ENCODE measurements at regions not wholly inside any gene's neighbourhood (a gene's known extent, or its start where the extent isn't known, plus 50 kb on each side); places are given as distances from the start of the nearest gene placed in this dataset.
"Not testable (repeated sequence)": the region's sequence is repeated elsewhere in the genome, so short reads cannot be mapped to it uniquely, and the experiment has no call there.

DNA sequence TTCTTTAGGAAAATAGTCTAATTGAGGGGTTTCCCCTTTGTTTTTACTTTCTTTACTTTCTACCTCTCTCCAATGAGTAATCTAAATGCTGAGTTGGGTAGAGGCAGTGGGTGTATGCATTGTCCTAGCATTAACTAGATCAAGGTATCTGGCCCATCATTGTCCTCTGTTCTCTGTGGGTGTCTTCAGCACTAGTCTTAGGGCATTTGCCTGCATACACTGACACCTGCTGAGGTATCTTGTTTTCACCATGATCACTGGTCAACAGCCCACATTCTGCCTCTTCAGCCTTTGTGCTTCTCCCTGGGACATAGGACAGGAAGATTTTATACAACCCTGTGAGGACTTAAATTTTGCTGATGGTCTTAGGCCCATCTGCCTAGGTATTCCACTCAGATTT, 371.1 kb downstream of the RAB38 start:
- ATAC-seq (no peak), DNase-seq (ENCODE audit: missing footprints) (no peak)
- intact Hi-C loops (cut with DNase I): no loop called here

DNA sequence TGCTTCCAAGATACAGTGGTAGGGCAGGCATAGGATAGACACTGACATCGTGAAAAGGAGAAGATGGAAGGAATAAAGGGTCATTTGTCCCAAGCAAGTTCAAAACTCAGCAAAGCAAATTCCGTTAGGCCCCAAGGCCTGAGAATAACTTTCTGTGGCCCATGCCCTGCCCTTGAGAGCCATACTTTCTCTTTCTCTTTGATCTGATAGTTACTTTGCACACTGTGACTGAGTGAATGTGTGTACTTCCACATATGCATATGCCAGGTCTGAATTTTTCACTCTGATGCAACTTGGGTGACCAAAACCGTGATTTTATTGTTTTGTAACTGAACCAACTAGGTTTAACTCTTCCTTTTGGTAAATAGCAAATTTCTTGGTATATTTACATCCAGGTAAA, 371.5 kb downstream of the RAB38 start:
- ATAC-seq: no peak
- intact Hi-C loops (cut with DNase I): no loop called here
- DNase-seq (ENCODE audit: missing footprints): no peak

DNA sequence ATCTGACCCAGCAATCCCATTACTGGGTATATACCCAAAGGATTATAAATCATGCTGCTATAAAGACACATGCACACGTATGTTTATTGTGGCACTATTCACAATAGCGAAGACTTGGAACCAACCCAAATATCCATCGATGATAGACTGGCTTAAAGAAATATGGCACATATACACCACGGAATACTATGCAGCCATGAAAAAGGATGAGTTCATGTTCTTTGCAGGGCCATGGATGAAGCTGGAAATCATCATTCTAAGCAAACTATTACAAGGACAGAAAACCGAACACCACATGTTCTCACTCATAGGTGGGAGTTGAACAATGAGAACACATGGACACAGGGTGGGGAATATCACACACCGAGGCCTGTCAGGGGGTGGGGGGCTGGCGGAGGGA, 390.4 kb downstream of the RAB38 start:
- DNase-seq (ENCODE audit: missing footprints); intact Hi-C loops (cut with DNase I); ATAC-seq: not testable (repeated sequence)

DNA sequence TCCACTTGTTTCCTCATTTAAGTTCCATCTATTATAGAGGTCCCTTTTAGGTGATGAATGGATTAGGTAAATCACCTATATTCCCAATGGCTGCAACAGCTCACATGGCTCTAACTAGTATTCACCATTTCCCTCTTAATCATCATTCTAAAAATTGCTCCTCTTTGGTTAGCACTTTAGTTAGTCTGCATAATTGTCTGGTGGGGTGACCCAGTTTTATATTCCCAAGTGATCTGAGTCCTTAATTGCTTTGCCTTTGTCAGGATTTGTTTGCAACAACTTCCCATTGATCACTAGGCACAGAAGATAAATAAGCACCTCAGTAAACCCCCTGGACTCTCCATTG, 395.2 kb downstream of the RAB38 start:
- intact Hi-C loops (cut with DNase I): no loop called here
- ATAC-seq: no peak

DNA sequence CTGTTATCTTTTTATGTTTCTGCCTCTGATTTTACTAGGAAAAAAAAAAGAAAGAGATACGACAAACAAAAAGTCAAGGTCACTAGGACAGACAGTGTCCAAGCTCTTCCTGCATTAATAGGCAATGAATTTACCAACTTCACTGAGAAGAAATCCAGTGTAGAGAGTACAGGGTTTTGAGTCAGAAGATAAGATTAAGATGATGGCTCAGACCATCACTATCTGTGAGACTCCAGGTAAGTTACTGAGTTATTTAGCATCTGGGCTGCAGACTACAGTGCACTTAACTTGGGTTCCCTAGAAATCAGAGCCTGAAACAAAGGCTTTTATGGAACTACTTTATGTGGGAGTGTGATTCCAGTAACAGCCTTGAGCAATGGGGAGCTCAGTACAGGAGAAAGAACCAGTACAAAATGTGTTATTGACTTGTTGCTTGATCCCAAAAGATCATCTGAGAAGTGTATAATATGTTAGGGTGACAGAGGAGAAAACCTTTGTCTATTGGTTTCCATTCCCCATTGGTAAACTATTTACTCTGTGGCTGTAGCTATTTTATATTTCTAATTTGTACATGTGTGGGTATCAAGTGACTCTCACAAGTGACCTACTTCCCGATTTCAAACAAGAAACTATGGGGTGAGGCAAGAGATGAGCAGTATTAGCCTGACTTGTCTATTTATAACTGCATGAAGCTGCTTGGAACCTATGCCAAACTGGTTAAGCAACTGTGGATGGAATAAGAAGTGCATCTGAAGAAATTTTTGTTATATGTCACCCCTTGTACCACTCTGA, 395.8 kb downstream of the RAB38 start:
- no peak for ATAC-seq
- DNase-seq (ENCODE audit: missing footprints): no peak
- intact Hi-C loops (cut with DNase I): no loop called here

More for the DNA sequence above, 395.2 kb downstream of the RAB38 start:
- no peak for DNase-seq (ENCODE audit: missing footprints)

DNA sequence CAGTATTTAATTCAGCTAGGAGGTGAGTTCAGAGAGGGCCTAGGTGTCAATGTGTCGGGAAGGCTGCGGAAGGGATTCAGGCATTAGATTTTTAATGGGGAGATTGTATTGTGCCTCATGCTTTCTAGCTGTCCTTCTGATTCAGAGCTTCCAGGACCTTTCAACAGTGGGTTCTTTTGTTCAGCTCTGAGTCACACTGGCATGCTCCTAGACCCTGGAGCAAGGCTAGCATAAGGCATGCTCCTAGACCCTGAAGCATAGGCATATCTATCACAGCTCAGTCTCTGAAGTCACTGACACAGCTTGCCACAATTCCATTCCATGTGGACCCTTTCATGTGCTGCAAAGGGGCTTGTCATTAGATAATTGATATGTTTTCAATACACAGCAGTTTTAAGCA, 396.9 kb downstream of the RAB38 start:
- intact Hi-C loops (cut with DNase I): no loop called here
- DNase-seq (ENCODE audit: missing footprints) (no peak), ATAC-seq (no peak)

DNA sequence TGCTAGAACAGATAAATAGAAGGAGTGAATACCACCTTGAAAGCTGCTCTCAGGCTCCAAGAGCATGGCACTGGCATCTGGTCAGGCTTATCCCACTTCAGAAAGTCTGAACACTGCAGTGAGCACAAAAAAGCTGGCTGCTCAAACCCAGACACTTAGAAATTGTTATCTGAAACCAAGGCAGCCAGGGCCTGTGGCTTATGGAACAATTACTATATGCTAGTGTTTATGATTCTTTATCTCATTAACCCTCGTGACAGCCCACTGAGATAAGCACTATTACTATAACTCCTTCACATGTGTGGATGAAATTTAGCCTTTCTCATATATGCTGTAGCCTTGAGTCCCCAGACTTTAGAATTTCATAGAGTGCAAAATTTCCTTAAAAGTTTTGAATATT, 400.2 kb downstream of the RAB38 start:
- ATAC-seq: no peak
- intact Hi-C loops (cut with DNase I): no loop called here
- no peak for DNase-seq (ENCODE audit: missing footprints)

DNA sequence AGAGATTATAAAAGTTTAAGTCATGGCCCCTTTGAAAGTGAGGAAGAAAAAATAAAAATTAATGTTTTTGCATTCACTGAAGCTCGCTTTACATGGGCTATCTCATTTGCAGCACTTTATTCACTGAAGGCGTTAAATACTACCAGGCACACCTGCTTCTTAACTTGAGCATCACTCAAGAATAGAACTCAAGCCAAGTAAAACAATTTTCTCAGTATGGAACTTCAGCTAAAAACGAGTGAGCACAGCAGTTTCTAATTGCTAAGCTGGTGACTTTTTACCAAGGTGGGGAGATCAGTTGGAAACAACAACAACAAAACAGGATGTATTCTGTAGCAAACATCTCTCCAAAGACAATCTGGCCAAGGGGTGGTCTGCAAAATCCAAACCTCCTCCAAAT, 405.6 kb downstream of the RAB38 start:
- no peak for ATAC-seq
- DNase-seq (ENCODE audit: missing footprints): no peak
- intact Hi-C loops (cut with DNase I): no loop called here

DNA sequence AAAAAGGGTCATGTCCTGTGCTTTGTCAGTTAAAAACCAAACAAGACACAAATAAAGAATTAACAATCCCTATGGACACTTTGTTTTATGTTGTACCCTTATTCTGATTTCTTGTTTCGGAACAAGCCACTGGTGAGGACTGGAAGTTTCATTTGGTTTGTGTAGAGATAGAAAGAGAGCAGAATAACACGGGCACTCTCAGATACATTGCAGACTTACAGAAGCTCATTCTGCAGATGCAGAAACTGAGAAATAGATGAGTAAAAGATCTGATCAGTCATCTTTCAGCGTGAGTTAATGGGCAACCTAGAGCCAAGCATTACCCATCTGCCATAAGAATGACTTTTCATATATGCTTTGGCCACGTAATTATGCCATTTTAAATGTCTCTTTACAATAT, 407.6 kb downstream of the RAB38 start:
- no peak for ATAC-seq
- no peak for DNase-seq (ENCODE audit: missing footprints)
- intact Hi-C loops (cut with DNase I): no loop called here

DNA sequence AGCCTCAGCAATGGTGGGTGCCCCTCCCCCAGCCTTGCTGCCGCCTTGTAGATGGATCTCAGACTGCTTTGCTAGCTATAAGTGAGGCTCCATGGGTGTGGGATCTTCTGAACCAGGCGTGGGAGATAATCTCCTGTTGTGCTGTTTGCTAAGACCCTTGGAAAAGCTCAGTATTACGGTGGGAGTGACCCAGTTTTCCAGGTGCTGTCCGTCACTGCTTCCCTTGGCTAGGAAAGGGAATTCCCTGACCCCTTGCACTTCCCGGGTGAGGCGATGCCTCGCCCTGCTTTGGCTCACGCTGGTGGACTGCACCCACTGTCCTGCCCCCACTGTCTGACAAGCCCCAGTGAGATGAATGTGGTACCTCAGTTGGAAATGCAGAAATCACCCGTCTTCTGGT, 411.2 kb downstream of the RAB38 start:
- DNase-seq (ENCODE audit: missing footprints); intact Hi-C loops (cut with DNase I); ATAC-seq: not testable (repeated sequence)

DNA sequence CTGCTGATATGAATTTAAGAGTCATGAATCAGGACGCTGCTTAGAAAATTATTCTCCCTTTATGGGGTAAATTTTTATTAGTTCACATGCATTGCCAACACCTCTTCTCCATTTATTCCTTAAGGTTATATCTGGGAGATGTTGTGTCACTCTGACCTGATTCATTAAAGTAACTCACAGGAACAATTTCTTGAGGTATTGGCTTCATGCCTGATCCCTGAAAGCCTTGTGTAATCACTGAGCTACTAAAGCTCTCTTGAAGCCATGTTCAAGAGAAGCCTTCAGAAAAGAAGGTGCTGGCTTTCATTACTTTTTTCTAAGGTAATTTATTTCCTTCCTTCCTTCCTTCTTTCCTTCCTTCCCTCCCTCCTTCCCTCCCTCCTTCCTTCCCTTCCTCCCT, 420.6 kb downstream of the RAB38 start:
- DNase-seq (ENCODE audit: missing footprints) (no peak), ATAC-seq (no peak)
- intact Hi-C loops (cut with DNase I): no loop called here

DNA sequence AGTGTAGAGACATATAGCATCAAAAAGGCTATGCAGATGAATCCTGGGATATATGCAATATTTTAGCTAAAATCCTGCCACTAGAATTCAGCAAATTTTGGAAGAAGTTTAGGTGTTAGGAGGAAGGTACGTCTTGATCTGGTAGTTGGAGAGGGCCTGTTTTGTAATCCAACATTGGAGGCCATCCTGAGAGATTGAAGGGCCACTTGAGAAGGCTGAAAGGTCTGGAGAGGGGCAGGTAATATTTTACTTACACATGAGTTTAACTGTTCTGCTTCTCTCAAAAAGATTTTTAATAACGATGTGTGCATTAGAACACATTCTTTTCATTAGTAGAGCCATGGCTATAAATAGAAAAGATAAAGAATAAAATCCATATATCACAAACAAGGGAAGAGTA, 422.1 kb downstream of the RAB38 start:
- DNase-seq (ENCODE audit: missing footprints) (no peak), ATAC-seq (no peak)
- intact Hi-C loops (cut with DNase I): no loop called here

DNA sequence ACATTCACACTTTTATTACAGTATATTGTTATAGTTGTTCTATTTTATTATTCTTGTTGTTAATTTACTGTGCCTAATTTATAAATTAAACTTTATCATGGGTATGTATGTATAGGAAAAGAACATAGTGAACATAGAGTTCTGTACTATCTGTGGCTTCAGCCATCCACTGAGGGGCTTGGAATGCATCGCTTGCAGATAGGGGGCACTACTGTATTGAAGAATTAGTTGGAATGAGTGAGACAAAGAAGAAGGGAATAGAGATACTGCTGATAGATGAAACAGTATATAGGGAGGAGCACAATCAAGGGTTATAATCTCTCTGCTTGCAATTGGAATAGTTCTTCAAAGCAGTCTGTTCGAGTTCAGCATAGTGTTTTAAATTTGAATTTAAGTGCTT, 432.2 kb downstream of the RAB38 start:
- ATAC-seq (no peak), DNase-seq (ENCODE audit: missing footprints) (no peak)
- intact Hi-C loops (cut with DNase I): no loop called here

DNA sequence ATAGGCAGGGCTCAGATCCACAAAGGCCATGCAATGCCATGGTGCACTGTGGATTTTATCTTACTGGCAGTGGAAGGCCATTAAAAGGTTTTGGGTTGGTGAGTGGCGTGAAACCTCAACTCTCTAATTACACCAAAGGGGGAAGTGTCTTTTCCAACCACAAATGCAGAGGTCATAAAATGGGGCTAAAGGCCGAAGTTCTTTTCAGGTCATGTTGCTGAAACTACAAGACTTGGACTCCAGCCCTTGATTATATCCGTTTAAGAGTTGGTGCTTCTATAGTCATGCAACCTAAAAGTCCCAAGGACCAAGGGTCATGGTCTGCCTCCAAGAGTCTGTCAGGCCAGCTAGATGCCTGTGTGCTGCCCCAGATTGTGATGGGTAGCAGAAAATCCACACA, 434.3 kb downstream of the RAB38 start:
- intact Hi-C loops (cut with DNase I): no loop called here
- no peak for ATAC-seq
- DNase-seq (ENCODE audit: missing footprints): no peak

DNA sequence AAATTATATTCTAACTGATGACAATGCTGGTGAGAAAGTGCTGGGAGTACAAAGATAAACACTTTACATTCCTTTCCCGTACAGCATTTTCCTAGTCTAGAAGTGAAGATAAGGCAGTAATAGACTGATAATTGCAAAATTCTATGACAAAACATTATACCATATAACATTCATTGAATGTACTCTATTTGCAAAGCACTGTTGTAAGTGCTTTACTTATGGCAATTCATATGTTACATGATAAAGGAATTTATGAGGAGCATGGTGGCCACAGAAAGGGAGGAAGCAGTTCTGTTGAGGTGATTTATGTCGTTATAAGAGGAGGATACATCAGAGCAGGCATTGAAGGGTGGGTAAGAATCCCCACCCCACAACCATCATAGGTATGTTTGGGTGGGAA, 434.8 kb downstream of the RAB38 start:
- no peak for DNase-seq (ENCODE audit: missing footprints)
- ATAC-seq: no peak
- intact Hi-C loops (cut with DNase I): no loop called here

DNA sequence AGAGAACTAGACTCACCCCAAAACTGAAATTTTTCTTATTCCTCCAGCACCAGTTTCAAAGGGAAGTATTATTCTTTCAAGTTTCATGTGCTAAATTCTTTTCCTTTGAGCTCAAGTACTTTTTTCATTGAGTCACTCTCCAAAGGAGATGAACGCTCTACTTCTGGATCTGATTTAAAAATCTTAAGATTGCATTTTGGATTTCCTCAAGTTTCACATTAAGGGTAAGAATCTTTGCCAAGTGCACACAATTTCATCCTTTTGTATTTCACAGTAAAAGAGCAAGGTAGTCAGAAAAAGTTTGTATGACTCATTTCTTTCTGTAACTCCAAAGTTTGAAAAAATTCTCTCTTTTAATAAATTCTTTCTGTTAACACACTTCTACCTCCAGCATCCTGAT, 435.5 kb downstream of the RAB38 start:
- no peak for ATAC-seq
- no peak for DNase-seq (ENCODE audit: missing footprints)
- intact Hi-C loops (cut with DNase I): no loop called here

DNA sequence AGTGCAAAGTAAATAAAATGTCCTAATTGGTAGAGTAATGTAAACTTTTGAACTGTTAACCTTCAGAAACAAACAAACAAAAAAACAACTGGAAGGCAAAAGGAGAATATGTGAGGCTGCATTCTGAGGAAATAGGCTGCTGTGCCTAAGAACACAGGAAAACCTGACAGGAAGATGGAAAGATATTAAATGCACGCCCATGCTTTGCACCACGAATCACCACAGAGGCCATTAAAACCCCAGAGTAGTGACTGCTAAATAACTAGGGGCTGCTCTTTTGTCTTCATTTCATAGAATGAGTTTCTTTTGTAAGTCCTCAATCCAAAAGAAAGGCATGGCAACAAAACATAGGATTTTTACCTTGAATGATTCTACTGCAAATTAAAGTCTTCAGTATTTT, 436.0 kb downstream of the RAB38 start:
- DNase-seq (ENCODE audit: missing footprints) (no peak), ATAC-seq (no peak)
- intact Hi-C loops (cut with DNase I): no loop called here

DNA sequence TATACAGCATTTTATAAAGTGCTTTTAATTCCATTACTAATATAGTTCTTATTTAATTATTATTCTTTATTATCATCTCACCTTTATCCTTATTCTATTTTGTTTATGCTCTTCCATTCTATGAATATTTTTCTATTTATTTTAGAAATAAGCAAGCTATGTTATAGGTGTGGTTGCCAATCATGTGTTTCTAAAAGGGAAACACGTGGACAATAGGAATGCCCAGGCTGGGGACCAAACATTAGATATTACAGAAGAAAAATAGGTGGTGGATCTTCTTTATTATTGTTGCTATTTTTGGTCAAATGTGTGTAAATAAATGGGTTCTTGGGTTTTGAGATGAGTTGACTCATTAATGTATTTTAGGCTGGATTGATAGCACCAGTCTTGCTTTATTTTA, 438.3 kb downstream of the RAB38 start:
- intact Hi-C loops (cut with DNase I): no loop called here
- no peak for ATAC-seq

DNA sequence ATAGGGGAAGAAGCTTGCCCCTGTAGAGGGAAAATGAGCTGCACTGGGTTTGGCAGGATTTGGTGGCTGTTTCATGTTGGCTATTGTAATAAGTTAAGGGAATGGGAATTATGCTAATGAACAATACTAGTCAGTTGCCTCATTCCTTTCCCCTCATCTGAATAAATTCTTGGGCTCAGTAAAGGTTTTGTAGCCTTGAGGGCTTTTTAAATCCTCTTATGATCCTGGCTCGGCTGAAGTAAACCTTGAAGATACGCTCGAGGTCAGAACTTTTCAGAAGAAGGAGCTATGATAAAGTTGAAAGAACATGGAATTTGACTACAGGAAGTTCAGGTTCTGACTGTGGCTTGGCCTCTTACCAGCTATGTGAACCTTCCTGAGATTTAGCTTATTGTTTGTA, 448.7 kb downstream of the RAB38 start:
- ATAC-seq: no peak
- intact Hi-C loops (cut with DNase I): no loop called here
- no peak for DNase-seq (ENCODE audit: missing footprints)

More for the DNA sequence above, 438.3 kb downstream of the RAB38 start:
- no peak for DNase-seq (ENCODE audit: missing footprints)

DNA sequence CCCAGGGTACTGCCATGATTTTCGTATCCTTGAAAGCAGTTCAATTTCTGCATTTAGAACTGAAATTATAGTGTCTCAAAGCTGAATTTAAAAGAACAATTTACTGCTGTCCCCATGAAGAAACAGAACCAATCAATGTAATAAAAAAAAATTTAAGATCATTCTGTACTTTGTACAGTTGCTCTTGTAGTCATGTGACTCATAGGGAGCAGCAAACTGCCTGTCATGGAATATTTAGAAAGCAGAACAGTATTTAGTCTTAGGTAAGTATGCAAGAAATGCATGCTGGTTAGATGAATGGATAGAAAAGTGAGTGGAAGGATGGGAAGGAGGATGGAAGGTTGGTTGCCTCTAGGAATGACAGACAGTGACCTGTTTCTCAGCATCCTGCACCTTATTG, 450.9 kb downstream of the RAB38 start:
- ATAC-seq: no peak
- DNase-seq (ENCODE audit: missing footprints): no peak
- intact Hi-C loops (cut with DNase I): no loop called here

All from Right ventricle myocardium inferior (tissue), 1 donor.